ENCODE measurements at regions not wholly inside any gene's neighbourhood (a gene's known extent, or its start where the extent isn't known, plus 50 kb on each side); places are given as distances from the start of the nearest gene placed in this dataset.
"Not testable (repeated sequence)": the region's sequence is repeated elsewhere in the genome, so short reads cannot be mapped to it uniquely, and the experiment has no call there.

DNA sequence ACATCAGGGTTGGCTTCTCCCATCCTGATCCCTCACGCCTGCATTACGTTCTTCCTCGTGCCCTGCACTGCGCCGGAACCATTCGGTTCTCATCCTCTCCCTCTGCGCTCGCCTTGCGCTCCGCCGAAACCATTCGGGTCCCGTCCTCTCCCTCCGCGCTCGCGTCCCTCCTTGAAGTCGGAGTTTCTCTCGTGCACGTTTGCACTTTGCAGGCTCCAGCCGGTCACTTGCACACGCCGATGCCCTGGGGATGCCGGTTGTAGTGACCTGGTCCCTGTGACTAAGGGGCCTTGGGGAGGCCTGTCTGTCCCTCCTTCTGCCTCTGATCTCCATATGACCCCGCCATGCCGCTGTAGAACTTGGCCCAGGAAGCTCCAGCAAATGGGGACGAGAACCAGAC lies 265.8 kb downstream of the TEX29 start:
- no peak for DNase-seq (ENCODE audit: low spot score)

DNA sequence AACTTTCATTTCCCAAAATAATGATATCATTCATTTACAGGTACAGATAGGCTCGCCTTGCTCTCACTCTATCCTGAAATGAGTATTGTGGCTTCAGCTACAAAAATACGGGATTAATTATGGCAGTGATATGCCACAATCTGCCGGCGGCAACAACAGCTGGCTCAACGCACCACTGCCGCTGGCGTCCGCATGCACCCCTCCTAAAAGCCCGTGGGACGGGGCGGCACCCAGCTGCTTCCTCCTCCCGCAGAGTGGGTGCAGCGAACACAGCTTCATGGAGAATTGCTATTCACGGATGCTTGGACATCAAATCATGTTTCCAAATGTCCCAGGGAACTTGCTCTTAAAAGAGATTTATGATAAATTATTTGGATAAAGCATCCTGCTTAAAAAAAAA lies 266.8 kb downstream of the TEX29 start:
- no peak for DNase-seq (ENCODE audit: low spot score)

DNA sequence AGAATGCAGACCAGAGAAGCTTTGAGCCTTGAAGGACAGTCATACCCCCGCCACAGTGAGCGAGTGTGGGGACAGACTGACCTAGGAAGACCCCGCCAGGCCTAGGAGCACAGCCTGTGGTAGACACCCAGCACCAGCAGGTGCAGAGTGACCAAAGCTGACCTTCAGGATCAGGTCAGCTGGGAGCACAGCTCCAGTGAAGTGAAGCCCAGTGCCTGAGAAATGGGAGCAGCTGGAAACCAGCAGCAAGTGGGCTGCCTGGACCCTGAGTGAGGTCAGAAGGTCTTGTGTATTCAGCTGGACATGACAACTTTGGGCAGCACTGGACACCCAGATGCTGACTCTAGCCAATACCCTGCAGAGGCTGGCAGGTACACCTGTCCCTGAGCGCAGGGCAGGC lies 268.9 kb downstream of the TEX29 start:
- no peak for DNase-seq (ENCODE audit: low spot score)

DNA sequence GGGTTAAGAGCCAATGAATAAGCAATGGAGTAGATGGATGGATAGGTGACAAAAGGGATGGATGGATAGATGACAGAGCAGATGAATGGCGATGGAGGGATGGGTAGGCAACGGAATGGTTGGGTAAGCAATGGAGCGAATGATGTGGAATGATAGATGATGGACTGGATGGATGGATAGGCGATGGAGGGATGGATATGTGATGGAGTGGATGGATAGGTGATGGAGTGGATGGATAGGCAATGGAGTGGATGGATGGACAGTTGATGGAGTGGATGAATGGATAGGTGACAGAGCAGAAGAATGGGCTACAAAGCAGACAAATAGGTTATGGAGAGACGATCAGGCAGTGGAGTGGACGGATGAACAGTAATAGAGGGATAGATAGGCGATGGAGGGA lies 269.6 kb downstream of the TEX29 start:
- no peak for DNase-seq (ENCODE audit: low spot score)

DNA sequence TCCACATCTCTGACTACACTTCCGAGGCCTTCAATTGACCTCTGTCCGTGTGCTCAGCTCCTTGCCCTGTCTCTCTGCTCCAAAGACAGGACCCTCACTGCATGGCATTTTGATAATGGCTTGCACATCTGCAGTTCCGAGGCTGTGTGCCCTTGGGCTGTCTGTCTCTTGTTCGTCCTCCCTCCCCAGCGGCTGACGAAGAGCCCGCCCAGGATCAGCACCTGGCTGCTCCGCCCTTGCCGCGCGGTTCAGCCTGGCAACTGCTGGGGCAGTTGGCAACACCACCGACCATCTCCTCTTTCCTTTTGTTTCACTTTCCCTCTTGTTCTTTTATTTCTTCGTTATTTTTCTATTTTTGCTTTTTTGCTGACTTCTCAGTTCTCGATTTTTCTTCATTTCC lies 270.4 kb downstream of the TEX29 start:
- DNase-seq (ENCODE audit: low spot score) = no peak

DNA sequence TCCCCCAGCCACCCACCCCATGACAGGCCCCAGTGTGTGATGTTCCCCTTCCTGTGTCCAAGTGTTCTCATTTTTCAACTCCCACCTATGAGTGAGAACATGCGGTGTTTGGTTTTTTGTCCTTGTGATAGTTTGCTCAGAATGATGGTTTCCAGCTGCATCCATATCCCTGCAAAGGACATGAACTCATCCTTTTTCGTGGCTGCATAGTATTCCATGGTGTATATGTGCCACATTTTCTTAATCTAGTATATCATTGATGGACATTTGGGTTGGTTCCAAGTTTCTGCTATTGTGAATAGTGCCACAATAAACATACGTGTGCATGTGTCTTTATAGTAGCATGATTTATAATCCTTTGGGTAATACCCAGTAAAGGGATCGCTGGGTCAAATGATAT lies 273.0 kb downstream of the TEX29 start:
- DNase-seq (ENCODE audit: low spot score) = not testable (repeated sequence)

DNA sequence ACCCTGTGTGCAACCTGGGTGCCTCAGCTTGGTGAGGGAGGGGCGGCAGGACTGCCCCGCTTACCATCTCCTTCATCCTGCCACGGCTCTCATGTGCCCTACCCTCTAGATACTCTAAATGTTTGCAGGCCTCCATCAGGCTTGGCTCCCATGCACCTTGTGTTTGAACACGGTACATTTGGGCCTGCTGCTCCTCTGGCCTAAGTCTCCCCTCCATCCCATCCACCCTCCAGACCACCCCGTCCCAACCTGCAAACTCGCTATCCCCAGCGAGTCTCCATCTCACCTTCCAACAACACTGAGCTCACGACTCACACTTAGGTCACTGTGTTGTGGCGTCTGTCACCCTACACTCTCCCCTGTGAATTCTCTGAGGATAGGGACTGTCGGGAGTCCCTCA lies 274.2 kb downstream of the TEX29 start:
- no peak for DNase-seq (ENCODE audit: low spot score)

DNA sequence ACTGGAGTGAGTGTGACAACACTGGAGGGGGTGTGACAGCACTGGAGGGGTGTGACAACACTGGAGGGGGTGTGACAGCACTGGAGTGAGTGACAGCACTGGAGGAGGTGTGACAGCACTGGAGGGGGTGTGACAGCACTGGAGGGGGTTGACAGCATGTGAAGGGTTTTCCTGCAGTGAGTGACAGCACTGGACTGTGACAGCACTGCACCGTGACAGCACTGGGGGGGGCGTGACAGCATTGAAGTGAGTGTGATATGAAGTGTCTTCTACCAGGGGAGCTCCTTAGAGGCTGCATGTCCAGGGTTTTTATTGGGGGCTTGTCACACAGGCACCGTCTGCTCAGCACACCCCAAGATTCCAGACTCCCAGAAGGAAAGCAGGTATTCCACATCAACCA lies 274.8 kb downstream of the TEX29 start:
- DNase-seq (ENCODE audit: low spot score) = no peak

DNA sequence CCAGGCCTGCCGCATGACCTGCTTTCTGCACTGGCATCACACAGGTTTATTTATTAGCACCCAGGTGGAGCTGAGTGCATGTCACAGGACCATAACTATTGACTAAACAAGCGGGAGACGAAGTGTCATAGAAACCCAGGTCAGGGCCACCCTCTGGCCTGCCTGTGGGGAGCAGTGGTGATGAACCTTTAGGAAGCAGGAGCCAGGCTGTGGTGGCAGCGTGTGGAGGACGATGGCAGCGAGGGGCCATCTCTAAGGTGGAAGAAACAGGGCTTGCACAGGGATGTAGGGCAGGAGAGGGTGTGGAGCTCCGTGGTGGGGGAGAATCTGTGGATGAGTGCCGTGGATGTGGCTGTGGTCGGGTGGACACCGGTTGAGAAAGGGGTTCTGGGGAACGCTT lies 275.3 kb downstream of the TEX29 start:
- no peak for DNase-seq (ENCODE audit: low spot score)

DNA sequence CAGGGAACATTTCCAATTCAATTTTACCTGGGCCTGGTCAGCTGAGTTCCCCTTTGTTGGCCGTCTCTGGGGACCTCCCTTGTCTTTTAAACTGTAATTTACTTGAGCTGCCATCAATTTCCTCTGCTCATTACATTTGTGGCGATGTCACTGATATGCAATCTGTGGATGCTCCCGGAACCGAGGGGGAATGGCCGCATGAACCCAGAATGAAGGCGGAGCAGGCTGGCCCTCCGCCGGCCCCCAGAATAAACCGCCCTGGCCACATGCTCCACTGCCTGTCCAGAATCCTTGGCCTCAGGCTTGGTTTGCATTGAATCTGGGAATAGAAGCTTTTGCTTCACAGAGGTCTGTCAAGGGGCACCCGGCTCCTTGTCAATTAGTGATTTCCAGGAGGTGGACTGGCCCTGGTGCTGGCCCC lies 276.8 kb downstream of the TEX29 start:
- DNase-seq (ENCODE audit: low spot score) = no peak

DNA sequence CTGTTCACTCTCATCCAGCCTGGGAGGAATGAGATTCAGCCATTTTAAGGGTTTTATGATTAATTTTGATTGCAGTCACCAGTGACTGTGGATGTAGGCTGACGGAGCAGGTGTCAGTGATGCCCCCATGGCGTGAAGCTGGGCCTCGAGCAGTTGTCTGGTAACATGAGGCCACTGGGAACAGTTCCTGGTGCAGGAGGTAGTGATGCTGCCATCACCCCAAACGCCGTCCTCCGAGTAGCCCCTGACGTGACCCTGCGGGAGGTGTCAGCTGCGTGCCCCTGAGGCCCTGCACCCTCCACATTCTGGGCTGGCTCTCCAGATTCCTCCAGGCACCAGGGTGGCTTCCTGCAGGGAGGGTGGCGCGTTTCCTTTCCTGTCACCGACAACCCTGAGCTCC lies 277.2 kb downstream of the TEX29 start:
- no peak for DNase-seq (ENCODE audit: low spot score)

DNA sequence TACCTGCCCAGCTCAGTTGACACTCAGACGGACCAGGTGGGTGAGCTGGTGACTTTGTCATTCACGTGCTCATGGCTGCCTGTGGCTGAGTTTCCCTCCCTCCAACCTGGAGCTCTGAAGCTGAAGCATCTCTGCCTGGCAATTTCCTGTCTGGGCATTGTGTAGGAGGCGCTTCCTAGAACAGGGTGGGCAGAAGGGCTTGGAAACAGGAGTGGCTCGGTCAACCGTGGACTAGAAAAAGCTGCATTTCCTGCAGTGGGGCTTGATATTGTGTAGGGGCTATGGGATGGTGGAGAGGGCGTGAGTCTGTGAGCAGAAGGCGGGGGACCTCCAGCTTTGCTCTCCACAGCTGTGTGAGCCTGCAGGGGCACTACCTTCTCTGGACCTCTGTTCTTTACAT lies 278.3 kb downstream of the TEX29 start:
- no peak for DNase-seq (ENCODE audit: low spot score)

DNA sequence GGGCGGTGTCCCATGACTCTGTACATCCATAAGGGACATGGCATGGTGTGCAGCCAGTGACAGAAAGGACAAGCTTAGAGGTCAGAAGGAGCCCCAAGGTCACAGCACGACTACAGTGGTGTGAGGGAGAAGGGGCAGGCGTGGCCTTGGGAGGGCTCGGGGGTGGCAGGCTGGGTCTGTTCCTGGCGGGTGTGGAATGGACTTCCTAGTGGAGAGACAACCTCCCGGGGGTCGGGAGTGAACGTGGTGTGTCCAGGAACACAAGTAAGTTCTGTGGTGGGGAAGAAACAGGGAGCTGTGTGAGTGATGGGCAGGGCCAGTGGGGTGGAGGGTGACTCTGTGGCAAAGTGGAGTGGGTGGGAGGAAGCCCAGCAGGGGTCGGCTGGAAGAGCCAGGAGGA lies 279.3 kb downstream of the TEX29 start:
- no peak for DNase-seq (ENCODE audit: low spot score)

DNA sequence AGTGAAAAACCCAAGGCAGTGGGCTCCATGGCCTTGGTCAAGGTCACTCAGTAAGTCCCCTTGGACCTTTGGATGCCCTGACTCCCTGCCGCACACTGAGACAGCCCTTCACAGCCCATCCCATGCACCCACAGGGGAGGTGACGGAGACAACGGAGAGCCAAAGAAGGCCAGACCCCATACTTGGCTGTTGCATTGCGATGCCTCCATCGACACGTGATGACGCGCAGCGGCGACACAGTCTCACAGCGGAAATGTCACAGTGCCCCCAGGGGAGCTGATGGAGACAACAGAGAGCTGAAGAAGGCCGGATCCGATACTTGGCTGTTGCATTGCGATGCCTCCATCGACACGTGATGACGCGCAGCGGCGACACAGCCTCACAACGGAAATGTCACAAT lies 282.4 kb downstream of the TEX29 start:
- DNase-seq (ENCODE audit: low spot score) = no peak

DNA sequence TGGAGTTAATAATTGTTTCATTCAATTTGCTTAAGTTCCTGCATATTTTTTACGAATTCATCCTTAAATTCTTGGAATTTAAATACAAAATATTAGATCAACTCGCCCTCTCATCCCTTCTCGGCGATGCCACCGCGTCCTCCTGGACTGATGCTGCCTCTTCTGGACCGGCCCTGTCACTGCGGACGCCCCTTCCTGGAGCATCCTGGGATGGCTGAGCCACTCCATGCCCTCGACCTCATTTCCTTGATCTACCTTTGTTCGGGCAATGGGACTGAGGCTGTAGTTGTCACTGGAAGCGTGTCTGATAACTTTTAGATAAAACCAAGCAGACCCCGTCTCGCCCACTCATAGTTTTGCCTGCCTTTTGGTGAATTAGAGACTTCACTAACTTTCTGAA lies 283.7 kb downstream of the TEX29 start:
- DNase-seq (ENCODE audit: low spot score) = no peak

DNA sequence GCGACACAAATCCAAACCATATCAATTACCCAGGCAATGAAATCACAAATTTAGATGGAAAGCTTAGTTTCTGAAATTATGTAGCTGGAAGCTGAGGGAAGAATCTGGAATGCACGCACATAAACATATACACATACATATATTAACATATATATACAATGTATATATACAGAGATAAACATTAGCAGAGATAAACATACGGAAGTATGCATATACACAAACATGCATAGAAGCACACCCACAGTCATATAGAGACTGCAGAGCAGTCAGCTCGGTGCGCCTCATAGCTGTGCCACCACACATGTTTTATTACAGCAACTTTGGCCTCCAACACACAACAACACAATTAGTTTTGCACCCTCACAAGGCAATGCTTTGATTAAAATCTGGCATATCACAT lies 288.1 kb downstream of the TEX29 start:
- DNase-seq (ENCODE audit: low spot score) = no peak

DNA sequence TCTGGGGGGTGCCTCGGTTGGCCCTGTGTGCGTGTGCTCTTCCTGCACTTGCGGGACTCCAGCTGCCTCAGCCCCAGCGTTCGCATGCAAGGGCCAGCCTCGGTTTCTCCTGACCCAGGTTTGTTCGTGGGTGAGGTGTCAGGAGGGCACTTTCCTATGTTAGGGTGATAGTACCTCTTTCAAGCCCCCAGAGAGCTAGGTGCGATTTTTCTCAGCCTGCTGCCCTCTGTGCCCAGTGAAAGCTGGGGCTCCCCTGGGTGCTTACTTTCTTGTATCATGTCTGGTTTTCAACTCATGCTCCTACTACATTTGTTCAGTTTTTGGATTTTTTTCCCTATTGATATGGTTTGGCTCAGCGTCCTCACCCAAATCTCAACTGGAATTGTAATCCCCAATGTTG lies 289.2 kb downstream of the TEX29 start:
- no peak for DNase-seq (ENCODE audit: low spot score)

DNA sequence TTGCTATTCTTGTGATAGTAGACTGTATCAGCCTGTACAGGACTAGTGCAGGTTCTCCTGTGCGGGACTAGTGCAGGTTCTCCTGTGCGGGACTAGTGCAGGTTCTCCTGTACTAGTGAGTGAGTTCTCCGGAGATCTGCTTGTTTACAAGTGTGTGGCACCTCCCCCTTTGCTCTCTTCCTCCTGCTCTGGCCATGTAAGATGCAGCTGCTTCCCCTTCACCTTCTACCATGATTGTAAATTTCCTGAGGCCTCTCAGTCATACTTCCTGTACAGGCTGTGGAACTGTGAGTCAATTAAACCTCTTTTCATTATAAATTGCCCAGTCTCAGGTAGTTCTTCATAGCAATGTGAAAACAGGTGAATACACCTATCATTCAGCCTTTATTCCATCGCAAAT lies 289.6 kb downstream of the TEX29 start:
- DNase-seq (ENCODE audit: low spot score) = no peak

DNA sequence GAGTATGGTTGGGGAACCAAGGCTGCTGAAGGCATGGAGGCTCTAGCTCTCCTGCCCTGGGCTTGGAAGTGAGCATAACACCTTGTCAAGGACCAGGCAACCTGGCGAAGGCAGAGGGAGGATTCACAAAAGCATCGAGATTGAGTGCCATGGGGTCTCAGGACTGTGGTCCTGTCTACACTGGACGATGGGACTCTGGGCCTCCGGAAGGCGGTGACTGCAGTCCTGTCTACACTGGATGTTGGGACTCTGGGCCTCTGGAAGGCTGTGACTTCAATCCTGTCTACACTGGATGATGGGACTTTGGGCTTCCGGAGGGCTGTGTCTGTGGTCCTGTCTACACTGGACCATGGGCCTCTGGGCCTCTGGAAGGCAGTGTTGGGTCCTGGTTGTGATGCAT lies 290.4 kb downstream of the TEX29 start:
- no peak for DNase-seq (ENCODE audit: low spot score)

DNA sequence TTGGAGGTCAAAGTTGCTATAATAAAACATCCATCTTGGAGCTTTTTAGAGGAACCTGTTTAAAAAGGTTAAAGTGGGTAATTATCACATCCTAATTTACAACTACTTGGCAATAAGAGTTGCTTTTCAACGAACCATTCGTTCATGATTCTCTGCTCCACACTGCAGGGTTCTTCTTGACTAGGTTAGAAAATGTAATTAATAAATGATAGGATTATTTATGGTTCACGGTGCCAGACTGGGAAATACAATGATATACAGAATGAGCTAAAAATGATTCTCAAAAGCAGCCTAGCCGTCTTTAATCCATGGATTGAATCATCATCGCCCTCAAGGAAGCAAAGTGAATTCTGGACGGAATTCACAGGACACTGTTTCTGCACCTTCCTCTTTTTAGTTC lies 291.2 kb downstream of the TEX29 start:
- no peak for DNase-seq (ENCODE audit: low spot score)

DNA sequence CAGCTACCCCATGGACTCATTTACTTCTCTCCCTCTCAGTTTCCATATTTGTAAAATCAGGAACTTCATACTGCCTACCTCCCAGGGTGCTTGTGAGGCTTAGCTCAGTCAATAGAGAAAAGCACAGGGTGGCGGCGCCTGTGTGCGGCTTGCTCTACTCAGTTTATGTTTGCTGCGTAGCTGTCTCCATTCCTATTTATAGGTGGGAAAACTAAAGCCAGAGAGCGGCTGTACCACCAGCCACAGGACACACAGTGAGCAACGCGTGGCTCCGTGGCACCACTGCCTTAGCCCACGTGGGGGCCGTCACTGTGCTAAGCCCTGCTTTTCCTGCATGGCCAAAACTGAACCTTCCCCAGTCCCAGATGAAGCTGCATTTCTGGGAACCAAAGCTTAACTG lies 292.4 kb downstream of the TEX29 start:
- DNase-seq (ENCODE audit: low spot score) = no peak

DNA sequence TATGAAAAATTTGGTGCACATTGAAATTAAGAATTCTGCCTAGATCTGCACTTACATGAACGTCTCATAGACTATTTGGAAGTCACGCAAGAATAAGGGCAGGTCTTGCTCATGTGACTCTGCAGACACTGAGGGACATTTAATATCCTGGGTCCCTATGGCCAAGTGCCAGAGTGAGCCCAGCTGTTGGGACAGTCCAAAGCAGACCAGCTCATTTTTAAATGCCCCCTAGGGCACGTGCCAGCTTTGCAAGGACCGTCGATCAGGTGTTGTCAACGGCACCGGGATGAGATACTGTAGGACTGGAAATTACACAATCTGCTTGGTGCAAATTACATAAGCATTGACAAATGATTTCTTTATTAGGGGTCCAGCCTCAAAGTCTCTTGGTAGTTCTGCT lies 293.6 kb downstream of the TEX29 start:
- DNase-seq (ENCODE audit: low spot score) = no peak

DNA sequence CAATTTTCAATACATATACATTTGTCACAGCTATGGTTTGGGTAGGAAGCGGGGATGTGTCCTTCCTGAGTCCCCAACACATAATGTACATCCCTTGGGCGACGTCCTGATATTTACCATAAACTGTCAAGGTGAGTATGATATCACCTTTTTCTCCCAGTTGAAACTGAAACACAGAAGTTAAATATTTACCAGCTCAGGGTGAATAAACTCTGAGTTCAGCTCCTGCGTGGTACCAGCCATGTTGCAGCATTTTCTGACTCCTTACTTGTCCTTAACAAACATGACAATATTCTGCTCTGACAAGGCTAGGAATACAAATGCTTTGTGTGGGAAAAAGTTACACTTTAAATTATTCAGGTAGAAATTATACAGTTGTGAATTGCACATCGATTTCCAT lies 294.2 kb downstream of the TEX29 start:
- no peak for DNase-seq (ENCODE audit: low spot score)

DNA sequence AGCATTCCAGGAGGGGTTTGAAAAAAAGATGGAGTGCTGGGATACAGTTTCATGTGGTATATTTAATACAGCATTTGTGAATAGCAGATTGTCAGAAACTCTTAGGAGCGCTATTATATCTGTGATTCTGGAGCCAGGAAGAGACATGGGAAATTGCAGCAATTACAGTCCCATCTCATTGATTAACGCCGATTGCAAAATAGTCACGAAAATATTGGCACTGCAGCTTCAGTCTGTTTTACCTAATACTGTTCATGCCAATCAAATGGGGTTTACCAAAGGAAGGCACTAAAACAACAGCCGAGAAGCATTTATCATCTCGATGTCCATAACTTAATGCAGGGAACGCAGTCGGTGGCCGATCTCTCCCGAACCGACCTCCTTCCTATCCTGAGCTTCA lies 295.8 kb downstream of the TEX29 start:
- DNase-seq (ENCODE audit: low spot score) = no peak

DNA sequence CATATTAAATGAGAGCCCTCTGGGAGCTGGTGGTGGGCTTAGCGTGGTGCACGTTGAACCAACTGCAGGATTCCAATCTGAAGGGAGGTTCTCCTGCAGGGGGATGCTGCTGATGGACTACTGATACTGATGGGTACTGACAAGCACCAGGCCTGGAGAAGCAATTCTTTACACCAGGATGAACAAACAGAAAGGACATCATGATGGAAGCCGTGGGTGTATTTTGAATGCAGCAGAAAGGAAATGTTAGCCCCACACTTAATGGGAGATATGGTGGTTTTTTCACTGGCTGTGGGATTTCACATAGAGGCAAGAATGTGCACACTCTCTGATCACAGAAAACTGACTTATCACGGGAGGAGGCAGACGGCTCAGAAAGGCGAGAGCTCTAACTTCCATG lies 299.7 kb downstream of the TEX29 start:
- DNase-seq (ENCODE audit: low spot score) = no peak

All from A172 (cell line).